ENCODE measurements at regions not wholly inside any gene's neighbourhood (a gene's known extent, or its start where the extent isn't known, plus 50 kb on each side); places are given as distances from the start of the nearest gene placed in this dataset.

DNA sequence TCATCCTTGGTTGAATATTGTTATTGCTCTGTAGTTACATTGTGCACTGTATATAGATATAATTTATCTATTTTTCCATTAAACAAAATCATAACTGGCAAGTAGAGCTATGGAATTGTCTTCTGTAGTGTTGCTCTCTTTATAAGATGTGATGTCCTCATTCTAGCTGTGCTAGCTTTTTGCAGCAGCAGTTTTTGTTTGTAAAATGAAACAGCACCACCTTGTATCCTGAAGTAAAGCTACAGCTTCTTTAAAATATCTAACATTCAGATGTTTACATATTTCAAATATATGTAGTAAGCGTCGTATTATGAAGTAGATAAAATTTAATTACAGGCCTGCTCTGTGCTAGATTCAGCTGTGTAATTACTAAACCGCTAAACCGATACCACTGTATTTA is 328.8 kb upstream of the MANEA start:
- DNase-seq (ENCODE audit: low read depth): no peak
- TF ChIP-seq, protein P1, sequence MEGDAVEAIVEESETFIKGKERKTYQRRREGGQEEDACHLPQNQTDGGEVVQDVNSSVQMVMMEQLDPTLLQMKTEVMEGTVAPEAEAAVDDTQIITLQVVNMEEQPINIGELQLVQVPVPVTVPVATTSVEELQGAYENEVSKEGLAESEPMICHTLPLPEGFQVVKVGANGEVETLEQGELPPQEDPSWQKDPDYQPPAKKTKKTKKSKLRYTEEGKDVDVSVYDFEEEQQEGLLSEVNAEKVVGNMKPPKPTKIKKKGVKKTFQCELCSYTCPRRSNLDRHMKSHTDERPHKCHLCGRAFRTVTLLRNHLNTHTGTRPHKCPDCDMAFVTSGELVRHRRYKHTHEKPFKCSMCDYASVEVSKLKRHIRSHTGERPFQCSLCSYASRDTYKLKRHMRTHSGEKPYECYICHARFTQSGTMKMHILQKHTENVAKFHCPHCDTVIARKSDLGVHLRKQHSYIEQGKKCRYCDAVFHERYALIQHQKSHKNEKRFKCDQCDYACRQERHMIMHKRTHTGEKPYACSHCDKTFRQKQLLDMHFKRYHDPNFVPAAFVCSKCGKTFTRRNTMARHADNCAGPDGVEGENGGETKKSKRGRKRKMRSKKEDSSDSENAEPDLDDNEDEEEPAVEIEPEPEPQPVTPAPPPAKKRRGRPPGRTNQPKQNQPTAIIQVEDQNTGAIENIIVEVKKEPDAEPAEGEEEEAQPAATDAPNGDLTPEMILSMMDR (conservative IDR thresholded peaks at IDR 0.05; ENCODE audit: low read depth, low read length): no peak
- no peak overlapping the region for H3K4me3 ChIP-seq (ENCODE audit: low read depth, low read length)

GRCh38 chr6:95249175-95249574 is 328.2 kb upstream of the MANEA start:
- H3K4me3 ChIP-seq (ENCODE audit: low read depth, low read length): no peak overlapping the region
- DNase-seq (ENCODE audit: low read depth): peak; percentile 30
- TF ChIP-seq, protein P1 (conservative IDR thresholded peaks at IDR 0.05; ENCODE audit: low read depth, low read length): no peak

- no peak for DNase-seq (ENCODE audit: low read depth)
- TF ChIP-seq, protein P1 (conservative IDR thresholded peaks at IDR 0.05; ENCODE audit: low read depth, low read length): no peak
- no peak overlapping the region for H3K4me3 ChIP-seq (ENCODE audit: low read depth, low read length)
These were observed 327.7 kb upstream of the MANEA start for GRCh38 chr6:95249661-95250060.

- H3K4me3 ChIP-seq (ENCODE audit: low read depth, low read length): no peak overlapping the region
- no peak for DNase-seq (ENCODE audit: low read depth)
- TF ChIP-seq, protein P1 (conservative IDR thresholded peaks at IDR 0.05; ENCODE audit: low read depth, low read length): no peak
These were observed 313.5 kb upstream of the MANEA start for GRCh38 chr6:95263840-95264239.

DNA sequence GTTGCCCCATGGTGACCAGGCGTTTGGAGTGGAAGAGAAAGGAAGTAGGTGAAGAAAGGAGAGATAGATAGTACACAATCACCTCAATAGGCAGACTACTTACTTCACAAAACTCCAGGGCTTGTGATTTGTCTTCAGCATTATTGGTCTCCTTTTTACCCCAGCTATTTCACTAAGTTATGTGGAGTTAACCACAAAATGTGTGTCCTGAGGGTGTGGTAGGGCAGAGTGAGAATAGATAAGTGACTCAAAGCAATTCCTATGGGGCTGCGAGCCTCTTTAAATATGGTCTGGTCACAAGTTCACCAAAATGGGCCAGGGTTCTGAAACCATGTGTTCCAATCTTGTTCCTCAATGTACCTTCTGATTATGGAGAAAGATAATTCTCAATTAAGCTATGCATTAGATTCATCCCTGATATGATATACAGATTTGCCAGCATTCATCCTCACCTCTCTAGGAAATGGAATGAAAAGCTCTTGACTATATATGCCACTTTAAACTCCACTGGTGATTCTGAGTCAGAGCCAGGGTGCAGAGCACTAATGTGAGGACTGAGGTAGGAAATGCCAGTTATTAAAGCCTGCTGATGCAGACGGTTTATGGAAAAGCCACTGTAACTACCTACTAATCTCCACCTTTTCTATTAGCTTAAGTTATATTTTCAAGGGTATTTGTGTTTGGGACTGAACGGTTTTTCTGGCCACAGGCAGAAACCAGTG is 310.6 kb upstream of the MANEA start:
- TF ChIP-seq, protein P1 (conservative IDR thresholded peaks at IDR 0.05; ENCODE audit: low read depth, low read length): no peak
- DNase-seq (ENCODE audit: low read depth): no peak
- H3K4me3 ChIP-seq (ENCODE audit: low read depth, low read length): no peak overlapping the region

DNA sequence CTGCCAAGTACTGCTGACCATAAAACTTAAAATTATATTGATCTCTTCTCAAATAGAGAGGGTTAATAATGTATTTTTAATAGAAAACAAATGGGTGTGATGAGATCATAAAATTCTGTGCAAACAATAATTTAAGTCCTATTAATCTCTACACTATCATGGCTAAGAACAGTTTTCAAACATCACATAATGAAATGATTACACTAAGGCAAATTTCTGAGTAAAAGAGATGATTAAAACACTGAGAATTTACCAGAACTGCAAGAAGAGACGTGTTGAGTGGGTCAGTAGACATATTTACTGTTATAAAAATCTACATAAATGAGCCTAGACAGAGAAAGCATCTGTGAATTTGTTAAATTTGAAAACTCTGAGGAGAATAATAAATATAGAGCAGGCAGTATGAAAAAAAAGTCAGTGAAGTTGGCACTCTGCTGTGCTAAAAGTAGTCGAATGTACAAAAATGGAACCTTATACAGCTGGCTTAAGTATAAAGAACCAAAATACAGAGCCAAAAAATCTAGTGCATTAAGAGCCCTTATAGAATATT is 302.6 kb upstream of the MANEA start:
- DNase-seq (ENCODE audit: low read depth): no peak
- TF ChIP-seq, protein P1 (conservative IDR thresholded peaks at IDR 0.05; ENCODE audit: low read depth, low read length): no peak

DNA sequence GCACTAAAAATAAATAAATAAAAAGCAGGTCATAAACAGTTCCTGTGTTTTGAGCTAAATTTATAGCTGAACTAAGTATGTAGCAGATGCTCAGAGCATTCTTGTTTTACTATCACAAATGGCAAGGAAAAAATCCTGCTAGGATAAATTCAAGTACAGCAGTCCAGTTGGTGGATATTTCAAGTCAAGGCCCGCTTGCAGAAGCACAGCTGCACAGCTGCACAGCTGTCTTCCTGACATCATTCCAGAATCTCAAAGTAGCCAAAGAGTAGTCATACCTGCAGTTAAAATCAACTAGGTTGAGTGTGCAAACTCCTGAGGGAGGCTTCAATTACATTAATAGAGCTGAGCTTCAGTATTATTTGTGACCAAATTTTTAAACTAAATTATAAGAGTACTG is 297.7 kb upstream of the MANEA start:
- TF ChIP-seq, protein P1 (conservative IDR thresholded peaks at IDR 0.05; ENCODE audit: low read depth, low read length): no peak
- H3K4me3 ChIP-seq (ENCODE audit: low read depth, low read length): no peak overlapping the region
- DNase-seq (ENCODE audit: low read depth): no peak

More for the DNA sequence above, 302.6 kb upstream of the MANEA start:
- no peak overlapping the region for H3K4me3 ChIP-seq (ENCODE audit: low read depth, low read length)
